ENCODE measurements at regions not wholly inside any gene's neighbourhood (a gene's known extent, or its start where the extent isn't known, plus 50 kb on each side); places are given as distances from the start of the nearest gene placed in this dataset.

GRCh38 chr2:183232161-183232865 is 108.1 kb downstream of the NUP35 start:
- no peak for TF ChIP-seq EP300 (conservative IDR thresholded peaks at IDR 0.05; ENCODE audit: poor library complexity, severe bottlenecking)
- no peak for TF ChIP-seq EZH2 (IDR thresholded peaks at IDR 0.05; ENCODE audit: borderline replicate concordance, insufficient read depth, low read length, poor library complexity, severe bottlenecking)
- TF ChIP-seq CTCF (IDR thresholded peaks at IDR 0.05; ENCODE audit: poor library complexity, severe bottlenecking): no peak
- no peak for TF ChIP-seq REST (IDR thresholded peaks at IDR 0.05; ENCODE audit: borderline replicate concordance)
